Gastroesophageal sphincter (tissue), 3 donors: ENCODE measurements at regions not wholly inside any gene's neighbourhood (a gene's known extent, or its start where the extent isn't known, plus 50 kb on each side); places are given as distances from the start of the nearest gene placed in this dataset.

Experiments
- POLR2A ChIP-seq, 2 donors: fragments of 450-650 bp; IDR thresholded peaks; one replicate each; pipeline ENCODE4 v1.6.1; 2017; ENCODE audit warnings: antibody characterized with exemption in 2 of 2, mild to moderate bottlenecking in 2 of 2, moderate library complexity in 1 of 2
- POLR2AphosphoS5 ChIP-seq: sonication (generic); formaldehyde crosslinking; IDR thresholded peaks from one replicate; pipeline ENCODE4 v1.6.1; 2017; ENCODE audit warnings: antibody characterized with exemption
- TF ChIP-seq, protein P1 (sequence below), 4 experiments: fragments of 200-600 bp in 2 of 4; fragments of 450-650 bp in 2 of 4; sonication (generic) in 1 of 4; IDR thresholded peaks; one replicate each; pipeline ENCODE4 v1.5.1; 2017 to 2019; ENCODE audit warnings: antibody characterized with exemption in 4 of 4, mild to moderate bottlenecking in 2 of 4, moderate library complexity in 2 of 4

DNA sequence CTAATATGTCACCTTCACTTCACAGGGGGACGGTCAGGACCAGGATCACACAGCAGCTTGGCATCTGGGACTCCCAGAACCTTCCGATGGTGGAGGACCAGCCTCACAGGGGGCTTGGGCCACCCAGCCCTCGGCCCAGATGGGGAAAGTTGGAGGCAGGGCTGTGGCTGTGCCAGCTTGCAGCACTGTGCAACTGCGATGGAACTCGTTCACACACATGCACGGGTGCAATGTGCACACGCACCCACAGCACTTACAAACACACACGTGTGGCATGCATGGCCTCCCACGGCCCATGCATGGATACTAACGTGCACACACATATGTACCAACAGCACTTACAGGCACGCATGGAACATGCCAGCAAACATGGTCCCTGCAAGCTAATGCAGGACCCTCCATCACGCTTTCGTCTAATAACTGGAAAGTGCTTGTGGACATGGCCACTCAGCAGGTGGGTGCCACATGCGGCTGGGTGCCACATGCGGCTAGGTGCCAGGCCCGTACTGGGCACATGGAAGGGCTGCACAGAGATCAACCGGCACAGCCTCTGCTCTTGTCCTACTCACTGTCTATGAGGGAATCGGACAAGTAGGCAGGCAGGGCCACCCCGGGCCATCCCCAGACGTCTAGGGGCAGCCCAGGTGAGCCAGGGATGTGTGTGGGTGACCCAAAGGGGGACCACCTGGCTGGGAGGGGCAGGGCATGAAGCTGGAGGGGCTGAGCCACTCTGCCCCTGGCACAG, 63.2 kb downstream of the ADRA2C start:
- TF ChIP-seq, protein P1, sequence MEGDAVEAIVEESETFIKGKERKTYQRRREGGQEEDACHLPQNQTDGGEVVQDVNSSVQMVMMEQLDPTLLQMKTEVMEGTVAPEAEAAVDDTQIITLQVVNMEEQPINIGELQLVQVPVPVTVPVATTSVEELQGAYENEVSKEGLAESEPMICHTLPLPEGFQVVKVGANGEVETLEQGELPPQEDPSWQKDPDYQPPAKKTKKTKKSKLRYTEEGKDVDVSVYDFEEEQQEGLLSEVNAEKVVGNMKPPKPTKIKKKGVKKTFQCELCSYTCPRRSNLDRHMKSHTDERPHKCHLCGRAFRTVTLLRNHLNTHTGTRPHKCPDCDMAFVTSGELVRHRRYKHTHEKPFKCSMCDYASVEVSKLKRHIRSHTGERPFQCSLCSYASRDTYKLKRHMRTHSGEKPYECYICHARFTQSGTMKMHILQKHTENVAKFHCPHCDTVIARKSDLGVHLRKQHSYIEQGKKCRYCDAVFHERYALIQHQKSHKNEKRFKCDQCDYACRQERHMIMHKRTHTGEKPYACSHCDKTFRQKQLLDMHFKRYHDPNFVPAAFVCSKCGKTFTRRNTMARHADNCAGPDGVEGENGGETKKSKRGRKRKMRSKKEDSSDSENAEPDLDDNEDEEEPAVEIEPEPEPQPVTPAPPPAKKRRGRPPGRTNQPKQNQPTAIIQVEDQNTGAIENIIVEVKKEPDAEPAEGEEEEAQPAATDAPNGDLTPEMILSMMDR (IDR thresholded peaks at IDR 0.05): no peak
- no peak for TF ChIP-seq POLR2AphosphoS5
- no peak for TF ChIP-seq POLR2A (IDR thresholded peaks at IDR 0.05)
